Heart left ventricle (tissue), 13 donors: ENCODE measurements at regions not wholly inside any gene's neighbourhood (a gene's known extent, or its start where the extent isn't known, plus 50 kb on each side); places are given as distances from the start of the nearest gene placed in this dataset.

ENCODE experiments used
- CTCF ChIP-seq, 12 donors: fragments of 200-600 bp; sonication (generic) in 4 of 12; IDR thresholded peaks; one replicate each; pipeline versions ENCODE4 v1.5.0 to v1.8.0; 2018 to 2022; ENCODE audit warnings: antibody characterized with exemption in 12 of 12, mild to moderate bottlenecking in 5 of 12
- POLR2A ChIP-seq, 2 donors: fragments of 450-650 bp; IDR thresholded peaks; one replicate each; pipeline ENCODE4 v1.6.1; 2017; ENCODE audit warnings: antibody characterized with exemption in 2 of 2, mild to moderate bottlenecking in 2 of 2, moderate library complexity in 2 of 2
- donor health status: ischemic (EF 13 %, LVEDD 7.1; RV severe dilation, severe dysfunction).
- donor health status: DM: no; HTN: yes; CAD: no.
- donor health status: DM: no; HTN: no; CAD: no.
- donor health status: ischemic (EF 25% LVEDD 6.9; RV normal size, moderate dysfunction).
- donor health status: ischemic (EF 25% LVEDD 5.7; RV mildly dilated, moderate dysfunction).
- donor health status: ischemic (EF 35%, LVEDD 5.7; RV mildly dilated, moderate dysfunction).
- donor health status: nonischemic (EF 11% LVEDD 7.7; RV severe dilation, severe dysfunction).
- donor health status: DM: yes; HTN: yes; CAD: no.
- donor health status: PGD.
- donor health status: ischemic (EF 29% LVEDD 5.4; RV normal size, mild dysfunction).
- donor health status: nonischemic (EF 23%, LVEDD 6.1; RV moderate dilation, normal function).

- no peak for TF ChIP-seq CTCF (IDR thresholded peaks at IDR 0.05)
- TF ChIP-seq POLR2A (IDR thresholded peaks at IDR 0.05): no peak
Observed at GRCh38 chr11:109794501-109794900, 298.7 kb upstream of the ZC3H12C start.
